ENCODE measurements at regions not wholly inside any gene's neighbourhood (a gene's known extent, or its start where the extent isn't known, plus 50 kb on each side); places are given as distances from the start of the nearest gene placed in this dataset.

- no peak for DNase-seq
These were observed 427.4 kb upstream of the JAG1 start for GRCh38 chr20:11101243-11101642.

- DNase-seq = no peak
These were observed 427.9 kb upstream of the JAG1 start for GRCh38 chr20:11101696-11102095.

GRCh38 chr20:11103866-11104265 lies 430.1 kb upstream of the JAG1 start:
- no peak for DNase-seq

GRCh38 chr20:11108102-11108810 lies 434.5 kb upstream of the JAG1 start:
- DNase-seq = no peak

- no peak for DNase-seq
These were observed 436.7 kb upstream of the JAG1 start for GRCh38 chr20:11110535-11110934.

GRCh38 chr20:11111191-11111590 lies 437.4 kb upstream of the JAG1 start:
- DNase-seq = no peak

GRCh38 chr20:11112832-11113231 lies 439.0 kb upstream of the JAG1 start:
- no peak for DNase-seq

GRCh38 chr20:11114382-11114781 lies 440.6 kb upstream of the JAG1 start:
- DNase-seq = no peak

- no peak for DNase-seq
These were observed 444.2 kb upstream of the JAG1 start for GRCh38 chr20:11117808-11118528.

- DNase-seq = no peak
These were observed 445.1 kb upstream of the JAG1 start for GRCh38 chr20:11118802-11119380.

GRCh38 chr20:11119573-11119972 lies 445.8 kb upstream of the JAG1 start:
- peak; percentile 27 for DNase-seq

GRCh38 chr20:11120431-11120830 lies 446.6 kb upstream of the JAG1 start:
- no peak for DNase-seq

- peak; percentile 15 for DNase-seq
These were observed 451.2 kb upstream of the JAG1 start for GRCh38 chr20:11124849-11125505.

- peak; percentile 33 for DNase-seq
These were observed 454.5 kb upstream of the JAG1 start for GRCh38 chr20:11128220-11128718.

GRCh38 chr20:11128721-11129120 lies 454.9 kb upstream of the JAG1 start:
- DNase-seq = no peak

GRCh38 chr20:11130554-11131166 lies 456.9 kb upstream of the JAG1 start:
- no peak for DNase-seq

- no peak for DNase-seq
These were observed 459.1 kb upstream of the JAG1 start for GRCh38 chr20:11132819-11133415.

GRCh38 chr20:11136691-11137090 lies 462.9 kb upstream of the JAG1 start:
- DNase-seq = no peak

GRCh38 chr20:11137688-11138087 lies 463.9 kb upstream of the JAG1 start:
- no peak for DNase-seq

GRCh38 chr20:11140359-11140758 lies 466.6 kb upstream of the JAG1 start:
- no peak for DNase-seq

GRCh38 chr20:11143481-11143880 lies 469.7 kb upstream of the JAG1 start:
- no peak for DNase-seq

GRCh38 chr20:11144114-11144950 lies 470.5 kb upstream of the JAG1 start:
- DNase-seq = no peak

All from eye (tissue), 1 donor.